ENCODE measurements at regions not wholly inside any gene's neighbourhood (a gene's known extent, or its start where the extent isn't known, plus 50 kb on each side); places are given as distances from the start of the nearest gene placed in this dataset.

DNA sequence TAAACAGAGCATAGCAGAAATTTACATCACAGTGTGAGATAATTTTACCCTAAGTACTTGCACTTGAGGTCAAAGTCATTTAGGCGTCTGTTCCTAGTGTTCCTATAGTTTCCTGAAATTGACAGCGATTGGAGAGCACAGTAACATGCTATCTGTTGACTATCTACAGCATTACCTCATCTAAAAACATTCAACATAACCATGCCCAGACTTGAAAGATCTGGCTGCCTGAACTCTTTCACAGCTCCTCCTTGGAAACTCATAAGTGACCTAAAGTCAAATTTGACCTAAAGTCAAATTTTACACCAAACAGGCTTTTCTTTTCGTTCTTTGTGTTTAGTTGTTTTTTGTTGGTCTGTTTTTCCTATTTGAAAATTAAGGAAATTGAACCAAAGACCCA is 233.8 kb upstream of the UBASH3B start:
- no peak overlapping the region for H3K27ac ChIP-seq (ENCODE audit: extremely low read depth, low read depth, low read length)
- no peak overlapping the region for H3K4me3 ChIP-seq
- no TSS peak for BruUV-seq (replicated peaks)
- H3K27me3 ChIP-seq (ENCODE audit: control insufficient read depth in 2 of 2, insufficient read depth in 2 of 2, low read length in 2 of 2), result no peaks in the 10 kb centered on the region
- in situ Hi-C loops (cut with MboI), result no loop called here
- WGBS (ENCODE audit: insufficient coverage, low coverage, missing lambda C conversion rate), result 0% methylated on average over 3 of the region's 3 CpGs
- H4K20me1 ChIP-seq (replicated peaks; ENCODE audit: control insufficient read depth, insufficient read depth, low read length), result no peaks in the 10 kb centered on the region
- FAIRE-seq (no peak), ATAC-seq (no peak), DNase-seq (ENCODE audit: extremely low read depth in 1 of 4, low spot score in 3 of 4) (no peak)
- H3K9ac ChIP-seq (ENCODE audit: insufficient read depth in 1 of 2, low read depth in 2 of 2, low read length in 2 of 2), result no peak overlapping the region
- no peaks in the 10 kb centered on the region for H3K4me1 ChIP-seq (replicated peaks in 1 of 2; ENCODE audit: control insufficient read depth in 2 of 2, insufficient read depth in 2 of 2, low read length in 2 of 2)
- intact Hi-C loops (cut with micrococcal nuclease), result no loop called here
- ChIA-PET POLR2A (no interaction called here), CTCF (ENCODE audit: low intra/inter-chr PET ratio) (no interaction called here)
- TF ChIP-seq BRD4 (IDR thresholded peaks at IDR 0.05) (no peak), CBX1 (IDR thresholded peaks at IDR 0.05; ENCODE audit: low read depth) (no peak), RHOXF2B (CRISPR knock-in tag; conservative IDR thresholded peaks at IDR 0.05) (no peak), ZNF507 (tag; conservative IDR thresholded peaks at IDR 0.05) (no peak), SIX5 (IDR thresholded peaks at IDR 0.05; ENCODE audit: borderline replicate concordance in 1 of 2, insufficient read depth in 1 of 2, low read depth in 1 of 2, low read length in 2 of 2) (no peak), CHD2 (IDR thresholded peaks at IDR 0.05; ENCODE audit: low read depth, low read length) (no peak), HDAC6 (IDR thresholded peaks at IDR 0.05; ENCODE audit: low read depth, low read length) (no peak), SMAD4 (CRISPR knock-in tag; conservative IDR thresholded peaks at IDR 0.05) (no peak), SMARCC2 (IDR thresholded peaks at IDR 0.05; ENCODE audit: low read depth) (no peak), LCOR (CRISPR knock-in tag; IDR thresholded peaks at IDR 0.05) (no peak)
- TF ChIP-seq, protein P1, sequence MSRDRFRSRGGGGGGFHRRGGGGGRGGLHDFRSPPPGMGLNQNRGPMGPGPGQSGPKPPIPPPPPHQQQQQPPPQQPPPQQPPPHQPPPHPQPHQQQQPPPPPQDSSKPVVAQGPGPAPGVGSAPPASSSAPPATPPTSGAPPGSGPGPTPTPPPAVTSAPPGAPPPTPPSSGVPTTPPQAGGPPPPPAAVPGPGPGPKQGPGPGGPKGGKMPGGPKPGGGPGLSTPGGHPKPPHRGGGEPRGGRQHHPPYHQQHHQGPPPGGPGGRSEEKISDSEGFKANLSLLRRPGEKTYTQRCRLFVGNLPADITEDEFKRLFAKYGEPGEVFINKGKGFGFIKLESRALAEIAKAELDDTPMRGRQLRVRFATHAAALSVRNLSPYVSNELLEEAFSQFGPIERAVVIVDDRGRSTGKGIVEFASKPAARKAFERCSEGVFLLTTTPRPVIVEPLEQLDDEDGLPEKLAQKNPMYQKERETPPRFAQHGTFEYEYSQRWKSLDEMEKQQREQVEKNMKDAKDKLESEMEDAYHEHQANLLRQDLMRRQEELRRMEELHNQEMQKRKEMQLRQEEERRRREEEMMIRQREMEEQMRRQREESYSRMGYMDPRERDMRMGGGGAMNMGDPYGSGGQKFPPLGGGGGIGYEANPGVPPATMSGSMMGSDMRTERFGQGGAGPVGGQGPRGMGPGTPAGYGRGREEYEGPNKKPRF (IDR thresholded peaks at IDR 0.05; ENCODE audit: low read depth, low read length), result no peak
- TF ChIP-seq, protein P2, sequence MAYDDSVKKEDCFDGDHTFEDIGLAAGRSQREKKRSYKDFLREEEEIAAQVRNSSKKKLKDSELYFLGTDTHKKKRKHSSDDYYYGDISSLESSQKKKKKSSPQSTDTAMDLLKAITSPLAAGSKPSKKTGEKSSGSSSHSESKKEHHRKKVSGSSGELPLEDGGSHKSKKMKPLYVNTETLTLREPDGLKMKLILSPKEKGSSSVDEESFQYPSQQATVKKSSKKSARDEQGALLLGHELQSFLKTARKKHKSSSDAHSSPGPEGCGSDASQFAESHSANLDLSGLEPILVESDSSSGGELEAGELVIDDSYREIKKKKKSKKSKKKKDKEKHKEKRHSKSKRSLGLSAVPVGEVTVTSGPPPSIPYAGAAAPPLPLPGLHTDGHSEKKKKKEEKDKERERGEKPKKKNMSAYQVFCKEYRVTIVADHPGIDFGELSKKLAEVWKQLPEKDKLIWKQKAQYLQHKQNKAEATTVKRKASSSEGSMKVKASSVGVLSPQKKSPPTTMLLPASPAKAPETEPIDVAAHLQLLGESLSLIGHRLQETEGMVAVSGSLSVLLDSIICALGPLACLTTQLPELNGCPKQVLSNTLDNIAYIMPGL (CRISPR knock-in tag; IDR thresholded peaks at IDR 0.05), result no peak
- H3K9me1 ChIP-seq (ENCODE audit: control insufficient read depth, insufficient read depth, low read length), result no peaks in the 10 kb centered on the region
- H3K4me2 ChIP-seq (ENCODE audit: insufficient read depth, low read length), result no peak overlapping the region
- H2AFZ ChIP-seq (ENCODE audit: low read depth, low read length), result no peak overlapping the region
- no peaks in the 10 kb centered on the region for H3K36me3 ChIP-seq (ENCODE audit: control insufficient read depth, insufficient read depth, low read length)
- H3K9me3 ChIP-seq (replicated peaks; ENCODE audit: control insufficient read depth, insufficient read depth, low read depth, low read length), result 0 out of 2 replicates have a peak, but pooled peaks cover 2% of the 10 kb centered on the region
- H3K79me2 ChIP-seq (ENCODE audit: control insufficient read depth, insufficient read depth, low read length), result no peaks in the 10 kb centered on the region

Data from K562 (cell line).